ENCODE measurements at regions not wholly inside any gene's neighbourhood (a gene's known extent, or its start where the extent isn't known, plus 50 kb on each side); places are given as distances from the start of the nearest gene placed in this dataset.

GRCh38 chr3:30107531-30107930, 498.9 kb upstream of the TGFBR2 start:
- TF ChIP-seq EZH2 (IDR thresholded peaks at IDR 0.05; ENCODE audit: borderline replicate concordance) (no peak), EZH2phosphoT487 (IDR thresholded peaks at IDR 0.05; ENCODE audit: low read depth, severe bottlenecking, unreplicated experiment) (no peak)
- TF ChIP-seq, protein P1, sequence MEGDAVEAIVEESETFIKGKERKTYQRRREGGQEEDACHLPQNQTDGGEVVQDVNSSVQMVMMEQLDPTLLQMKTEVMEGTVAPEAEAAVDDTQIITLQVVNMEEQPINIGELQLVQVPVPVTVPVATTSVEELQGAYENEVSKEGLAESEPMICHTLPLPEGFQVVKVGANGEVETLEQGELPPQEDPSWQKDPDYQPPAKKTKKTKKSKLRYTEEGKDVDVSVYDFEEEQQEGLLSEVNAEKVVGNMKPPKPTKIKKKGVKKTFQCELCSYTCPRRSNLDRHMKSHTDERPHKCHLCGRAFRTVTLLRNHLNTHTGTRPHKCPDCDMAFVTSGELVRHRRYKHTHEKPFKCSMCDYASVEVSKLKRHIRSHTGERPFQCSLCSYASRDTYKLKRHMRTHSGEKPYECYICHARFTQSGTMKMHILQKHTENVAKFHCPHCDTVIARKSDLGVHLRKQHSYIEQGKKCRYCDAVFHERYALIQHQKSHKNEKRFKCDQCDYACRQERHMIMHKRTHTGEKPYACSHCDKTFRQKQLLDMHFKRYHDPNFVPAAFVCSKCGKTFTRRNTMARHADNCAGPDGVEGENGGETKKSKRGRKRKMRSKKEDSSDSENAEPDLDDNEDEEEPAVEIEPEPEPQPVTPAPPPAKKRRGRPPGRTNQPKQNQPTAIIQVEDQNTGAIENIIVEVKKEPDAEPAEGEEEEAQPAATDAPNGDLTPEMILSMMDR (IDR thresholded peaks at IDR 0.05; ENCODE audit: poor library complexity) = no peak

Data from hepatocyte (in vitro differentiated cells).